Heart right ventricle (tissue), 16 donors: ENCODE measurements at regions not wholly inside any gene's neighbourhood (a gene's known extent, or its start where the extent isn't known, plus 50 kb on each side); places are given as distances from the start of the nearest gene placed in this dataset.

Source experiments
- ATAC-seq, 8 donors: fragments of 200-7000 bp; cut with Tn5 transposase; one replicate each; pipeline ENCODE4 v1.9.1; 2020; ENCODE audit warnings: mild to moderate bottlenecking in 8 of 8, moderate library complexity in 8 of 8, moderate number of reproducible peaks in 1 of 8
- DNase-seq, 2 donors: peaks; one replicate each; pipeline ENCODE4 v3.0.0-alpha.2; 2020
- H3K27ac ChIP-seq, 10 donors: fragments of 200-600 bp; sonication (generic) in 2 of 10; one replicate each; pipeline versions ENCODE4 v1.5.0 to v1.8.0; 2020 to 2022; ENCODE audit warnings: mild to moderate bottlenecking in 3 of 10
- H3K27me3 ChIP-seq, 7 donors: fragments of 200-600 bp; one replicate each; pipeline ENCODE4 v1.8.0; 2021 to 2022; ENCODE audit warnings: mild to moderate bottlenecking in 2 of 7
- H3K36me3 ChIP-seq, 9 donors: fragments of 200-600 bp; sonication (generic) in 1 of 9; one replicate each; pipeline versions ENCODE4 v1.5.0 to v1.8.0; 2020 to 2022; ENCODE audit warnings: mild to moderate bottlenecking in 2 of 9
- H3K4me1 ChIP-seq, 9 donors: fragments of 200-600 bp; sonication (generic) in 1 of 9; one replicate each; pipeline versions ENCODE4 v1.5.0 to v1.8.0; 2020 to 2022; ENCODE audit warnings: mild to moderate bottlenecking in 4 of 9
- H3K4me3 ChIP-seq, 10 donors: fragments of 200-600 bp; sonication (generic) in 2 of 10; one replicate each; pipeline versions ENCODE4 v1.5.0 to v1.8.0; 2020 to 2022; ENCODE audit warnings: mild to moderate bottlenecking in 7 of 10, moderate library complexity in 2 of 10
- H3K9me3 ChIP-seq, 11 donors: fragments of 200-600 bp in 10 of 11; sonication (generic) in 2 of 11; one replicate each; pipeline versions ENCODE4 v1.5.0 to v1.8.0; 2013 to 2022; ENCODE audit warnings: mild to moderate bottlenecking in 2 of 11, control low read depth in 1 of 11, moderate library complexity in 1 of 11
- WGBS, 2 donors: extraction: QIAGEN DNeasy Blood & Tissue Kit; methylation state at CpG; one replicate each; pipeline ENCODE4 v1.1.7; 2013; ENCODE audit warnings: inconsistent platforms in 1 of 2; 5-methylcytosine and 5-hydroxymethylcytosine counted together
- intact Hi-C, 10 donors: fragments of 100-400 bp; cut with DNase I; formaldehyde crosslinking; loops; one replicate each; pipeline versions ENCODE4 v1.11.1 to v1.14.2; 2022
- TF ChIP-seq, protein P1 (sequence below), 9 donors: fragments of 200-600 bp; sonication (generic) in 2 of 9; IDR thresholded peaks; one replicate each; pipeline versions ENCODE4 v1.5.0 to v1.8.0; 2021 to 2022; ENCODE audit warnings: antibody characterized with exemption in 9 of 9, mild to moderate bottlenecking in 5 of 9, moderate library complexity in 1 of 9
- donor health status: Arrhythmogenic right ventricular cardiomyopathy.
- donor health status: ischemic (EF 13 %, LVEDD 7.1; RV severe dilation, severe dysfunction).
- donor health status: healthy with polysubstance abuse.
- donor health status: DM: no; HTN: yes; CAD: no.
- donor health status: DM: no; HTN: no; CAD: no.
- donor health status: ischemic (EF 25% LVEDD 6.9; RV normal size, moderate dysfunction).
- donor health status: ischemic (EF 25% LVEDD 5.7; RV mildly dilated, moderate dysfunction).
- donor health status: healthy.
- donor health status: DM: yes; HTN: yes; CAD: no.
- donor health status: Ischemic cardiomyopathy.
- donor health status: ischemic (EF 35%, LVEDD 5.7; RV mildly dilated, moderate dysfunction).
- donor health status: nonischemic (EF 11% LVEDD 7.7; RV severe dilation, severe dysfunction).
- donor health status: DM: yes; HTN: yes; CAD: no.
- donor health status: PGD.
- donor health status: ischemic (EF 29% LVEDD 5.4; RV normal size, mild dysfunction).
- donor health status: nonischemic (EF 23%, LVEDD 6.1; RV moderate dilation, normal function).

DNA sequence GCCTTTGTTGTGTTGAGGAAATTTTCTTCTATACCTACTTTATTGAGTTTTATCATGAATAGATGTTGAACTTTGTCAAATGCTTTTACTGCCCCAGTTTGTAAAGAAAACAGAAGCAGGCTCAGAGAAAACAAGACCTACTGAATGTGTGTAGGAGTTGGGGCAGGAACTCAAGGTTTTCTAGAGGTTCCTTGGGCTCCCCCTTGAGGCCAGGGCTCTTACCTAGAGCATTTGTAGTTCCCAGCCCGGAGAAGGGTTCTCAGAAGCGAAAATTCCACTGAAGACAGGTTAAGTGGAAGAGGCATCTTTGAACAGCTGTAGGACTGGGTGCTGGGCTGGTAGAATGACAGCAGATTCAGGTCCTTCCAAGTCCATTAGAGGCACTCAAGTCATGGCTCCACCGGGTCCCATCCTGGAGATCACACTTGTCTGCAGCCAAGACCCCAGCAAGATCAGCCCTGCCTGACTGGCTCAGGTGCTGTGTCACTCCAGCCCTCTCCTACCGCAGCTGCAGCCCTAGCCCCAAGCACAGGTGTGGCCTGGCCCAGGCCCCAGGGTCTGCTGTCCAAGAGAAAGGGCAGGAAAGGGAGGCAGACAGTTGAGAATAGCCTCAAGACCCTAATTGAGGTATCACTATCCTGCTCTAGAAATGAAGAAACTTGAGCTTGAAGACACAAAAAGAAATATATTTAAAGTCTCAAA, 425.5 kb downstream of the PCDH20 start:
- H3K9me3 ChIP-seq: no peaks in the 10 kb centered on the region
- intact Hi-C loops: no loop called here
- H3K27ac ChIP-seq: no peak overlapping the region
- TF ChIP-seq, protein P1, sequence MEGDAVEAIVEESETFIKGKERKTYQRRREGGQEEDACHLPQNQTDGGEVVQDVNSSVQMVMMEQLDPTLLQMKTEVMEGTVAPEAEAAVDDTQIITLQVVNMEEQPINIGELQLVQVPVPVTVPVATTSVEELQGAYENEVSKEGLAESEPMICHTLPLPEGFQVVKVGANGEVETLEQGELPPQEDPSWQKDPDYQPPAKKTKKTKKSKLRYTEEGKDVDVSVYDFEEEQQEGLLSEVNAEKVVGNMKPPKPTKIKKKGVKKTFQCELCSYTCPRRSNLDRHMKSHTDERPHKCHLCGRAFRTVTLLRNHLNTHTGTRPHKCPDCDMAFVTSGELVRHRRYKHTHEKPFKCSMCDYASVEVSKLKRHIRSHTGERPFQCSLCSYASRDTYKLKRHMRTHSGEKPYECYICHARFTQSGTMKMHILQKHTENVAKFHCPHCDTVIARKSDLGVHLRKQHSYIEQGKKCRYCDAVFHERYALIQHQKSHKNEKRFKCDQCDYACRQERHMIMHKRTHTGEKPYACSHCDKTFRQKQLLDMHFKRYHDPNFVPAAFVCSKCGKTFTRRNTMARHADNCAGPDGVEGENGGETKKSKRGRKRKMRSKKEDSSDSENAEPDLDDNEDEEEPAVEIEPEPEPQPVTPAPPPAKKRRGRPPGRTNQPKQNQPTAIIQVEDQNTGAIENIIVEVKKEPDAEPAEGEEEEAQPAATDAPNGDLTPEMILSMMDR (IDR thresholded peaks at IDR 0.05): no peak
- H3K4me1 ChIP-seq: no peaks in the 10 kb centered on the region
- ATAC-seq (no peak), DNase-seq (no peak)
- no peaks in the 10 kb centered on the region for H3K36me3 ChIP-seq
- WGBS, 2 donors: 78 to 87% methylated on average over 4 of the region's 4 CpGs
- H3K4me3 ChIP-seq: no peak overlapping the region
- no peaks in the 10 kb centered on the region for H3K27me3 ChIP-seq

DNA sequence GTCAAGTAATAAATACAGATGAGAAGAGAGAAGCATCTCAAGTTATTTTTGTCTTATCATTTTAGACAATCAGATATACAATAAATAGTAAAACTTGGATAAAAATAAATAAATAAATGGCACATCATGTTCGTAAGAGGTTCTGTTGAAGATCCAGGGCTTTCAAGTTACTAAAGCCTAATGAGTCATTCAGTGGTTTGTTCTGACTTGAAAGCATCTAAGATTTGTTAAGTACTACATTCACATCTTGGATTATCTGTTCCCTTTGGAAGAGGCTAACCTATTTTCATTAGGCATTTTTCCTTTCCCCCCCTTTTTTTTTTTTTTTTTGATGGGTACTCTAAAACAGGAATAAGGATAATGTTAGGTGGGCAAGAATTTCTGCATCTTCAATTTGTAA, 429.3 kb downstream of the PCDH20 start:
- no peaks in the 10 kb centered on the region for H3K27me3 ChIP-seq
- TF ChIP-seq, protein P1 (IDR thresholded peaks at IDR 0.05): no peak
- DNase-seq (no peak), ATAC-seq (no peak)
- no peaks in the 10 kb centered on the region for H3K4me1 ChIP-seq
- intact Hi-C loops: no loop called here
- 83 to 88% methylated on average over 1 of the region's 1 CpG for WGBS, 2 donors
- H3K27ac ChIP-seq: no peak overlapping the region
- H3K36me3 ChIP-seq: no peaks in the 10 kb centered on the region
- no peak overlapping the region for H3K4me3 ChIP-seq
- H3K9me3 ChIP-seq: peaks cover 0 to 9% (median 0%) of the 10 kb centered on the region in 11 donors

DNA sequence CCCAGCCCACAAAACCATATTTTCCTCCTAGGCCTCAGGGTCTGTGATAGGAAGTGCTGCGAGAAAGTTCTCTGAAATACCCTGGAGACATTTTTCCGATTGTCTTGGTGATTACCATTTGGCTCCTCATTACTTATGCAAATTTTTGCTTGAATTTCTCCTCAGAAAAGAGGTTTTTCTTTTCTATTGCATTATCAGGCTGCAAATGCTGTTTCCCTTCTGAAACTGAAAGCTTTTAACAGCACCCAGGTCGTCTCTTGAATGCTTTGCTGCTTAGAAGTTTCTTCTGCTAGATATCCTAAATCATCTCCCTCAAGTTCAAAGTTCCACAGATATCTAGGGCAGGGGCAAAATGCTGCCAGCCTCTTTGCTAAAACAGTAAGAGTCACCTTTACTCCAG, 434.2 kb downstream of the PCDH20 start:
- DNase-seq (no peak), ATAC-seq (no peak)
- H3K36me3 ChIP-seq: no peaks in the 10 kb centered on the region
- 75 to 79% methylated on average over 3 of the region's 3 CpGs for WGBS, 2 donors
- H3K27ac ChIP-seq: no peak overlapping the region
- TF ChIP-seq, protein P1 (IDR thresholded peaks at IDR 0.05): no peak
- no peaks in the 10 kb centered on the region for H3K27me3 ChIP-seq
- no peak overlapping the region for H3K4me3 ChIP-seq
- intact Hi-C loops: no loop called here
- peaks cover 0 to 25% (median 0%) of the 10 kb centered on the region in 11 donors for H3K9me3 ChIP-seq
- H3K4me1 ChIP-seq: no peaks in the 10 kb centered on the region

DNA sequence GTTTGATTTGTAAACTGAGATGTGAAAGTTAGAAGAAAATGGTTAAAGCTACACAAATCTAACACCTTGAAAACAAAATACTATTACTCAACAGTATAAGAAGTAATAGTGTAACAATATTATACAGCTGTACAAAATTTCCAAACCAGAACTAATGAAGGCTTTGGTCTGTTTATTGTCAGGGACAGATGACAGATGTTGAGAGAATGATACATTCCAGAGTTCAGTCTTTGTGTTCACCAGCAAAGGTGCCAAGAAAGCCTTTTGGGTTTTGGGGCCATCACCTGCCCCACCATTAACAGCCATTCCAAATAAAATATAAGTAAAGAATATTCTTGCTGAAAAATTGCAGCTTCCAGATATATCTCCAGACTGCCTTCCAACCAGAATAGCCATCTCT, 439.3 kb downstream of the PCDH20 start:
- Histone ChIP-seq H3K27me3 (no peaks in the 10 kb centered on the region), H3K4me3 (no peak overlapping the region), H3K9me3 (peaks cover 0 to 29% (median 0%) of the 10 kb centered on the region in 11 donors), H3K4me1 (peaks cover 0 to 7% (median 0%) of the 10 kb centered on the region in 9 donors), H3K36me3 (no peaks in the 10 kb centered on the region), H3K27ac (no peak overlapping the region)
- DNase-seq (no peak), ATAC-seq (peak in 4 of 8 donors; percentile 52 to 79 (median 58))
- TF ChIP-seq, protein P1 (IDR thresholded peaks at IDR 0.05): no peak
- intact Hi-C loops: loop anchor here in 1 of 10 donors (10.0 kb wide), 1 partner anchor 188 kb away; no protein-coding TSS in a partner anchor
